ENCODE measurements at regions not wholly inside any gene's neighbourhood (a gene's known extent, or its start where the extent isn't known, plus 50 kb on each side); places are given as distances from the start of the nearest gene placed in this dataset.
"Not testable (repeated sequence)": the region's sequence is repeated elsewhere in the genome, so short reads cannot be mapped to it uniquely, and the experiment has no call there.

- DNase-seq = no peak
- Mint-ChIP-seq H3K27me3 (peaks cover 30% of the 10 kb centered on the region), H3K9me3 (ENCODE audit: low read depth) (no peaks in the 10 kb centered on the region), H3K4me1 (no peaks in the 10 kb centered on the region), H3K4me3 (no peak overlapping the region), H3K36me3 (no peaks in the 10 kb centered on the region), H3K27ac (no peak overlapping the region)
- CTCF ChIA-PET = no interaction called here
- no peak for ATAC-seq
Measured at GRCh38 chr7:96770758-96771157, 61.1 kb upstream of the SEM1 start.

GRCh38 chr7:96772139-96772694 lies 62.6 kb upstream of the SEM1 start:
- H3K4me3 Mint-ChIP-seq = no peak overlapping the region
- no peak overlapping the region for H3K27ac Mint-ChIP-seq
- no peak for ATAC-seq
- CTCF ChIA-PET = no interaction called here
- no peaks in the 10 kb centered on the region for H3K4me1 Mint-ChIP-seq
- no peak for DNase-seq
- H3K9me3 Mint-ChIP-seq (ENCODE audit: low read depth) = no peaks in the 10 kb centered on the region
- H3K27me3 Mint-ChIP-seq = peaks cover 31% of the 10 kb centered on the region
- no peaks in the 10 kb centered on the region for H3K36me3 Mint-ChIP-seq

- no peaks in the 10 kb centered on the region for H3K36me3 Mint-ChIP-seq
- CTCF ChIA-PET = no interaction called here
- ATAC-seq (no peak), DNase-seq (no peak)
- no peaks in the 10 kb centered on the region for H3K4me1 Mint-ChIP-seq
- H3K4me3 Mint-ChIP-seq = no peak overlapping the region
- H3K9me3 Mint-ChIP-seq (ENCODE audit: low read depth) = no peaks in the 10 kb centered on the region
- H3K27ac Mint-ChIP-seq = no peak overlapping the region
- H3K27me3 Mint-ChIP-seq = peaks cover 31% of the 10 kb centered on the region
Measured at GRCh38 chr7:96773483-96773882, 63.8 kb upstream of the SEM1 start.

- DNase-seq = no peak
- H3K9me3 Mint-ChIP-seq (ENCODE audit: low read depth) = no peaks in the 10 kb centered on the region
- no peaks in the 10 kb centered on the region for H3K36me3 Mint-ChIP-seq
- no peak overlapping the region for H3K27ac Mint-ChIP-seq
- no peaks in the 10 kb centered on the region for H3K4me1 Mint-ChIP-seq
- CTCF ChIA-PET = no interaction called here
- ATAC-seq = no peak
- H3K27me3 Mint-ChIP-seq = peaks cover 31% of the 10 kb centered on the region
- no peak overlapping the region for H3K4me3 Mint-ChIP-seq
Measured at GRCh38 chr7:96774358-96774757, 64.7 kb upstream of the SEM1 start.

- ATAC-seq (no peak), DNase-seq (no peak)
- H3K36me3 Mint-ChIP-seq = no peaks in the 10 kb centered on the region
- no peak overlapping the region for H3K4me3 Mint-ChIP-seq
- no peaks in the 10 kb centered on the region for H3K9me3 Mint-ChIP-seq (ENCODE audit: low read depth)
- no peaks in the 10 kb centered on the region for H3K4me1 Mint-ChIP-seq
- H3K27ac Mint-ChIP-seq = no peak overlapping the region
- CTCF ChIA-PET = no interaction called here
- H3K27me3 Mint-ChIP-seq = peaks cover 34% of the 10 kb centered on the region
Measured at GRCh38 chr7:96775046-96775445, 65.4 kb upstream of the SEM1 start.

- DNase-seq (no peak), ATAC-seq (no peak)
- Mint-ChIP-seq H3K27ac (no peak overlapping the region), H3K9me3 (ENCODE audit: low read depth) (no peaks in the 10 kb centered on the region), H3K27me3 (peaks cover 23% of the 10 kb centered on the region), H3K36me3 (no peaks in the 10 kb centered on the region), H3K4me1 (peaks cover 3% of the 10 kb centered on the region), H3K4me3 (no peak overlapping the region)
- CTCF ChIA-PET = no interaction called here
Measured at GRCh38 chr7:96778263-96778662, 68.6 kb upstream of the SEM1 start.

GRCh38 chr7:96781919-96782318 lies 72.3 kb upstream of the SEM1 start:
- H3K27ac Mint-ChIP-seq = no peak overlapping the region

GRCh38 chr7:96782686-96783298 lies 73.1 kb upstream of the SEM1 start:
- H3K36me3 Mint-ChIP-seq; H3K4me1 Mint-ChIP-seq; H3K4me3 Mint-ChIP-seq; CTCF ChIA-PET; DNase-seq; ATAC-seq; H3K9me3 Mint-ChIP-seq (ENCODE audit: low read depth); H3K27ac Mint-ChIP-seq: not testable (repeated sequence)
- peaks cover 14% of the 10 kb centered on the region for H3K27me3 Mint-ChIP-seq

More at GRCh38 chr7:96781919-96782318, 72.3 kb upstream of the SEM1 start:
- DNase-seq (no peak), ATAC-seq (no peak)
- Mint-ChIP-seq H3K9me3 (ENCODE audit: low read depth) (no peaks in the 10 kb centered on the region), H3K4me3 (no peak overlapping the region), H3K27me3 (peaks cover 15% of the 10 kb centered on the region), H3K36me3 (no peaks in the 10 kb centered on the region), H3K4me1 (peaks cover 3% of the 10 kb centered on the region)
- CTCF ChIA-PET = no interaction called here

GRCh38 chr7:96784597-96784996 lies 75.0 kb upstream of the SEM1 start:
- no peaks in the 10 kb centered on the region for H3K9me3 Mint-ChIP-seq (ENCODE audit: low read depth)
- H3K36me3 Mint-ChIP-seq = no peaks in the 10 kb centered on the region
- CTCF ChIA-PET = no interaction called here
- peaks cover 3% of the 10 kb centered on the region for H3K4me1 Mint-ChIP-seq
- no peak overlapping the region for H3K27ac Mint-ChIP-seq
- H3K27me3 Mint-ChIP-seq = peaks cover 7% of the 10 kb centered on the region
- no peak overlapping the region for H3K4me3 Mint-ChIP-seq
- ATAC-seq (no peak), DNase-seq (no peak)

- no peaks in the 10 kb centered on the region for H3K36me3 Mint-ChIP-seq
- no peak overlapping the region for H3K4me3 Mint-ChIP-seq
- CTCF ChIA-PET = no interaction called here
- H3K9me3 Mint-ChIP-seq (ENCODE audit: low read depth) = no peaks in the 10 kb centered on the region
- no peak for DNase-seq
- H3K27ac Mint-ChIP-seq = no peak overlapping the region
- H3K4me1 Mint-ChIP-seq = peaks cover 3% of the 10 kb centered on the region
- no peak for ATAC-seq
- peaks cover 9% of the 10 kb centered on the region for H3K27me3 Mint-ChIP-seq
Measured at GRCh38 chr7:96786261-96786997, 76.8 kb upstream of the SEM1 start.

- CTCF ChIA-PET = no interaction called here
- Mint-ChIP-seq H3K27me3 (peaks cover 13% of the 10 kb centered on the region), H3K4me1 (peaks cover 2% of the 10 kb centered on the region), H3K27ac (no peak overlapping the region), H3K4me3 (no peak overlapping the region), H3K9me3 (ENCODE audit: low read depth) (no peaks in the 10 kb centered on the region), H3K36me3 (no peaks in the 10 kb centered on the region)
- ATAC-seq (no peak), DNase-seq (no peak)
Measured at GRCh38 chr7:96786998-96787395, 77.4 kb upstream of the SEM1 start.

- DNase-seq = no peak
- ATAC-seq = no peak
- no peaks in the 10 kb centered on the region for H3K9me3 Mint-ChIP-seq (ENCODE audit: low read depth)
- H3K4me1 Mint-ChIP-seq = no peaks in the 10 kb centered on the region
- H3K36me3 Mint-ChIP-seq = no peaks in the 10 kb centered on the region
- H3K4me3 Mint-ChIP-seq = no peak overlapping the region
- no peak overlapping the region for H3K27ac Mint-ChIP-seq
- CTCF ChIA-PET = no interaction called here
- H3K27me3 Mint-ChIP-seq = peaks cover 14% of the 10 kb centered on the region
Measured at GRCh38 chr7:96789914-96790313, 80.3 kb upstream of the SEM1 start.

- DNase-seq = no peak
- ATAC-seq = no peak
- no peak overlapping the region for H3K4me3 Mint-ChIP-seq
- no peaks in the 10 kb centered on the region for H3K9me3 Mint-ChIP-seq (ENCODE audit: low read depth)
- H3K36me3 Mint-ChIP-seq = no peaks in the 10 kb centered on the region
- H3K27ac Mint-ChIP-seq = no peak overlapping the region
- peaks cover 17% of the 10 kb centered on the region for H3K27me3 Mint-ChIP-seq
- H3K4me1 Mint-ChIP-seq = no peaks in the 10 kb centered on the region
- CTCF ChIA-PET = no interaction called here
Measured at GRCh38 chr7:96792115-96792514, 82.5 kb upstream of the SEM1 start.

- DNase-seq = no peak
- Mint-ChIP-seq H3K9me3 (ENCODE audit: low read depth) (no peaks in the 10 kb centered on the region), H3K4me3 (no peak overlapping the region), H3K27ac (no peak overlapping the region), H3K4me1 (no peaks in the 10 kb centered on the region), H3K27me3 (peaks cover 20% of the 10 kb centered on the region), H3K36me3 (no peaks in the 10 kb centered on the region)
- CTCF ChIA-PET = no interaction called here
- ATAC-seq = no peak
Measured at GRCh38 chr7:96794063-96794462, 84.4 kb upstream of the SEM1 start.

Data from activated CD8-positive, alpha-beta memory T cell treated with anti-CD3 and anti-CD28 coated beads, Interleukin-2, amount 10 ng/mL, durations not matched to agents 7 days and 5 days (primary cell).